ENCODE measurements at regions not wholly inside any gene's neighbourhood (a gene's known extent, or its start where the extent isn't known, plus 50 kb on each side); places are given as distances from the start of the nearest gene placed in this dataset.
"Not testable (repeated sequence)": the region's sequence is repeated elsewhere in the genome, so short reads cannot be mapped to it uniquely, and the experiment has no call there.

GRCh38 chr5:25020454-25020853 lies 375.7 kb upstream of the CDH10 start:
- no peak for DNase-seq

- DNase-seq: no peak
These were observed 364.3 kb upstream of the CDH10 start for GRCh38 chr5:25009063-25009462.

- no peak for DNase-seq
These were observed 362.0 kb upstream of the CDH10 start for GRCh38 chr5:25006734-25007133.

GRCh38 chr5:25006237-25006636 lies 361.5 kb upstream of the CDH10 start:
- DNase-seq: no peak

- DNase-seq: no peak
These were observed 360.7 kb upstream of the CDH10 start for GRCh38 chr5:25005431-25005830.

- no peak for DNase-seq
These were observed 357.6 kb upstream of the CDH10 start for GRCh38 chr5:25002371-25002770.

- no peak for DNase-seq
These were observed 355.0 kb upstream of the CDH10 start for GRCh38 chr5:24999732-25000131.

- no peak for DNase-seq
These were observed 353.9 kb upstream of the CDH10 start for GRCh38 chr5:24998641-24999040.

GRCh38 chr5:24986326-24986725 lies 341.5 kb upstream of the CDH10 start:
- DNase-seq: no peak

- not testable (repeated sequence) for DNase-seq
These were observed 333.8 kb upstream of the CDH10 start for GRCh38 chr5:24978552-24978951.

- DNase-seq: no peak
These were observed 318.8 kb upstream of the CDH10 start for GRCh38 chr5:24963611-24964010.

- DNase-seq: no peak
These were observed 278.6 kb upstream of the CDH10 start for GRCh38 chr5:24923400-24923799.

- no peak for DNase-seq
These were observed 273.9 kb upstream of the CDH10 start for GRCh38 chr5:24918676-24919075.

- DNase-seq: no peak
These were observed 272.1 kb upstream of the CDH10 start for GRCh38 chr5:24916863-24917262.

- no peak for DNase-seq
These were observed 264.4 kb upstream of the CDH10 start for GRCh38 chr5:24909210-24909609.

- DNase-seq: no peak
These were observed 261.9 kb upstream of the CDH10 start for GRCh38 chr5:24906689-24907088.

- DNase-seq: no peak
These were observed 260.3 kb upstream of the CDH10 start for GRCh38 chr5:24904981-24905517.

GRCh38 chr5:24899180-24899579 lies 254.4 kb upstream of the CDH10 start:
- no peak for DNase-seq

- DNase-seq: no peak
These were observed 219.5 kb upstream of the CDH10 start for GRCh38 chr5:24864244-24864643.

GRCh38 chr5:24862117-24862516 lies 217.3 kb upstream of the CDH10 start:
- DNase-seq: no peak

GRCh38 chr5:24855485-24855884 lies 210.7 kb upstream of the CDH10 start:
- no peak for DNase-seq

GRCh38 chr5:24854850-24855249 lies 210.1 kb upstream of the CDH10 start:
- no peak for DNase-seq

GRCh38 chr5:24854350-24854749 lies 209.6 kb upstream of the CDH10 start:
- DNase-seq: no peak

GRCh38 chr5:24850926-24851486 lies 206.2 kb upstream of the CDH10 start:
- DNase-seq: no peak

All from muscle of arm (tissue), 1 donor.